ENCODE measurements at regions not wholly inside any gene's neighbourhood (a gene's known extent, or its start where the extent isn't known, plus 50 kb on each side); places are given as distances from the start of the nearest gene placed in this dataset.

DNA sequence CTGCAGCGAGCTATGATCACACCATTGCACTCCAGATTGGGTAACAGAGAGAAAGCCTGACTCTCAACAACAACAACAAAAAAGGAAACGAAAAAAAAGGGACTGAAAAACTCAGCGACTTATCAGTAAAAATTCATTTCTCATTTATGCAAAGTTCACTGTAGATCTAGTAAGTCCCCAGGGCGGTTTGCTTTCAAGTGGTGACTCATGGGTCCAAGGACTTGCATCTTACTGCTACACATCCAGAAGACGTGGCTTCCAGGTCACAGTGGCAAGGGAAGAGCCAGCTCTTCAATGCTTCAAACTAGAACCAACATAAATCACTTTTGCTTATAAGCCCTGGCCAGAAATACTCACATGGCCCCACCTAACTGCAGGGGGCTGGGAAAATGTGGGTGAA lies 178.3 kb upstream of the AUTS2 start:
- TF ChIP-seq CTCF (IDR thresholded peaks at IDR 0.05; ENCODE audit: insufficient read depth, low read depth, low read length) (no peak), EZH2 (IDR thresholded peaks at IDR 0.05; ENCODE audit: insufficient read depth, low read length) (no peak)

All from astrocyte (in vitro differentiated cells and primary cell).